Superior temporal gyrus (tissue), 1 donor: ENCODE measurements at regions not wholly inside any gene's neighbourhood (a gene's known extent, or its start where the extent isn't known, plus 50 kb on each side); places are given as distances from the start of the nearest gene placed in this dataset.

Experiments
- DNase-seq: peaks from one replicate; pipeline ENCODE4 v3.0.0-alpha.2; 2016; ENCODE audit errors: extremely low spot score

- no peak for DNase-seq
These were observed 1231.6 kb downstream of the TBC1D22A start for GRCh38 chr22:47994045-47994444.

- peak; percentile 38 for DNase-seq
These were observed 1228.0 kb downstream of the TBC1D22A start for GRCh38 chr22:47990481-47990880.

- DNase-seq, result no peak
These were observed 1225.5 kb downstream of the TBC1D22A start for GRCh38 chr22:47987885-47988515.

GRCh38 chr22:47976219-47976618, 1213.8 kb downstream of the TBC1D22A start:
- DNase-seq, result no peak

- no peak for DNase-seq
These were observed 1205.4 kb downstream of the TBC1D22A start for GRCh38 chr22:47967831-47968230.

- no peak for DNase-seq
These were observed 1203.9 kb downstream of the TBC1D22A start for GRCh38 chr22:47966316-47966715.

GRCh38 chr22:47965896-47966295, 1203.4 kb downstream of the TBC1D22A start:
- DNase-seq, result no peak

- no peak for DNase-seq
These were observed 1202.6 kb downstream of the TBC1D22A start for GRCh38 chr22:47965066-47965465.

GRCh38 chr22:47963660-47964059, 1201.2 kb downstream of the TBC1D22A start:
- DNase-seq, result no peak

- no peak for DNase-seq
These were observed 1195.2 kb downstream of the TBC1D22A start for GRCh38 chr22:47957649-47958048.

GRCh38 chr22:47954107-47954506, 1191.7 kb downstream of the TBC1D22A start:
- DNase-seq, result no peak

- DNase-seq, result no peak
These were observed 1182.5 kb downstream of the TBC1D22A start for GRCh38 chr22:47944941-47945340.

GRCh38 chr22:47943729-47944700, 1181.6 kb downstream of the TBC1D22A start:
- no peak for DNase-seq

- DNase-seq, result no peak
These were observed 1177.8 kb downstream of the TBC1D22A start for GRCh38 chr22:47940211-47940610.

- no peak for DNase-seq
These were observed 1171.4 kb downstream of the TBC1D22A start for GRCh38 chr22:47933891-47934290.

- DNase-seq, result no peak
These were observed 1170.8 kb downstream of the TBC1D22A start for GRCh38 chr22:47933226-47933625.

- no peak for DNase-seq
These were observed 1167.3 kb downstream of the TBC1D22A start for GRCh38 chr22:47929646-47930185.

- DNase-seq, result no peak
These were observed 1166.6 kb downstream of the TBC1D22A start for GRCh38 chr22:47929073-47929472.

- DNase-seq, result no peak
These were observed 1166.2 kb downstream of the TBC1D22A start for GRCh38 chr22:47928631-47929030.

GRCh38 chr22:47927648-47928210, 1165.3 kb downstream of the TBC1D22A start:
- no peak for DNase-seq

- no peak for DNase-seq
These were observed 1160.6 kb downstream of the TBC1D22A start for GRCh38 chr22:47923011-47923427.

- no peak for DNase-seq
These were observed 1159.5 kb downstream of the TBC1D22A start for GRCh38 chr22:47921906-47922305.
